ENCODE measurements at regions not wholly inside any gene's neighbourhood (a gene's known extent, or its start where the extent isn't known, plus 50 kb on each side); places are given as distances from the start of the nearest gene placed in this dataset.
A peak's percentile ranks its signal among the peaks of the same experiment; 100 is the strongest.

- H3K4me1 ChIP-seq (ENCODE audit: control insufficient read depth in 5 of 5, insufficient read depth in 5 of 5, low read length in 5 of 5): peaks cover 0 to 20% (median 15%) of the 10 kb centered on the region in 5 donors
- H3K36me3 ChIP-seq (ENCODE audit: control insufficient read depth in 5 of 5, insufficient read depth in 5 of 5, low read length in 5 of 5): no peaks in the 10 kb centered on the region
- peaks cover 0 to under 1% (median 0%) of the 10 kb centered on the region in 5 donors for H3K9me3 ChIP-seq (ENCODE audit: control insufficient read depth in 5 of 5, low read length in 5 of 5)
- no peak overlapping the region for H3K4me3 ChIP-seq (ENCODE audit: low read depth in 1 of 5, low read length in 5 of 5)
- H3K27me3 ChIP-seq (ENCODE audit: control insufficient read depth in 5 of 5, insufficient read depth in 4 of 5, low read length in 5 of 5): no peaks in the 10 kb centered on the region
- H3K9ac ChIP-seq (ENCODE audit: low read length in 5 of 5): no peak overlapping the region
- no peak overlapping the region for H3K27ac ChIP-seq (ENCODE audit: low read depth, low read length)
Measured at GRCh38 chr5:72604111-72604797, 97.0 kb upstream of the ZNF366 start.

GRCh38 chr5:72602696-72603685, 95.8 kb upstream of the ZNF366 start:
- no peak overlapping the region for H3K27ac ChIP-seq (ENCODE audit: low read depth, low read length)
- H3K36me3 ChIP-seq (ENCODE audit: control insufficient read depth in 5 of 5, insufficient read depth in 5 of 5, low read length in 5 of 5): no peaks in the 10 kb centered on the region
- H3K9ac ChIP-seq (ENCODE audit: low read length in 5 of 5): no peak overlapping the region
- H3K27me3 ChIP-seq (ENCODE audit: control insufficient read depth in 5 of 5, insufficient read depth in 4 of 5, low read length in 5 of 5): no peaks in the 10 kb centered on the region
- no peak overlapping the region for H3K4me3 ChIP-seq (ENCODE audit: low read depth in 1 of 5, low read length in 5 of 5)
- H3K4me1 ChIP-seq (ENCODE audit: control insufficient read depth in 5 of 5, insufficient read depth in 5 of 5, low read length in 5 of 5): peaks cover 0 to 24% (median 16%) of the 10 kb centered on the region in 5 donors
- H3K9me3 ChIP-seq (ENCODE audit: control insufficient read depth in 5 of 5, low read length in 5 of 5): peaks cover 0 to 4% (median 0%) of the 10 kb centered on the region in 5 donors

- H3K27me3 ChIP-seq (ENCODE audit: control insufficient read depth in 5 of 5, insufficient read depth in 4 of 5, low read length in 5 of 5): no peaks in the 10 kb centered on the region
- H3K27ac ChIP-seq (ENCODE audit: low read depth, low read length): no peak overlapping the region
- no peak overlapping the region for H3K4me3 ChIP-seq (ENCODE audit: low read depth in 1 of 5, low read length in 5 of 5)
- no peak overlapping the region for H3K9ac ChIP-seq (ENCODE audit: low read length in 5 of 5)
- H3K4me1 ChIP-seq (ENCODE audit: control insufficient read depth in 5 of 5, insufficient read depth in 5 of 5, low read length in 5 of 5): peaks cover 5 to 34% (median 27%) of the 10 kb centered on the region in 5 donors
- H3K9me3 ChIP-seq (ENCODE audit: control insufficient read depth in 5 of 5, low read length in 5 of 5): peaks cover 0 to 4% (median 0%) of the 10 kb centered on the region in 5 donors
- H3K36me3 ChIP-seq (ENCODE audit: control insufficient read depth in 5 of 5, insufficient read depth in 5 of 5, low read length in 5 of 5): no peaks in the 10 kb centered on the region
Measured at GRCh38 chr5:72601861-72602260, 94.7 kb upstream of the ZNF366 start.

- Histone ChIP-seq H3K36me3 (ENCODE audit: control insufficient read depth in 5 of 5, insufficient read depth in 5 of 5, low read length in 5 of 5) (no peaks in the 10 kb centered on the region), H3K9ac (ENCODE audit: low read length in 5 of 5) (no peak overlapping the region), H3K4me3 (ENCODE audit: low read depth in 1 of 5, low read length in 5 of 5) (no peak overlapping the region), H3K4me1 (ENCODE audit: control insufficient read depth in 5 of 5, insufficient read depth in 5 of 5, low read length in 5 of 5) (peaks cover 5 to 34% (median 29%) of the 10 kb centered on the region in 5 donors), H3K27me3 (ENCODE audit: control insufficient read depth in 5 of 5, insufficient read depth in 4 of 5, low read length in 5 of 5) (no peaks in the 10 kb centered on the region), H3K9me3 (ENCODE audit: control insufficient read depth in 5 of 5, low read length in 5 of 5) (peaks cover 0 to 4% (median 0%) of the 10 kb centered on the region in 5 donors), H3K27ac (ENCODE audit: low read depth, low read length) (no peak overlapping the region)
Measured at GRCh38 chr5:72600391-72600981, 93.3 kb upstream of the ZNF366 start.

- no peak overlapping the region for H3K27ac ChIP-seq (ENCODE audit: low read depth, low read length)
Measured at GRCh38 chr5:72599519-72600370, 92.5 kb upstream of the ZNF366 start.

GRCh38 chr5:72599065-72599433, 91.8 kb upstream of the ZNF366 start:
- H3K36me3 ChIP-seq (ENCODE audit: control insufficient read depth in 5 of 5, insufficient read depth in 5 of 5, low read length in 5 of 5): no peaks in the 10 kb centered on the region
- H3K27me3 ChIP-seq (ENCODE audit: control insufficient read depth in 5 of 5, insufficient read depth in 4 of 5, low read length in 5 of 5): no peaks in the 10 kb centered on the region
- peaks cover 0 to 4% (median 0%) of the 10 kb centered on the region in 5 donors for H3K9me3 ChIP-seq (ENCODE audit: control insufficient read depth in 5 of 5, low read length in 5 of 5)
- H3K9ac ChIP-seq (ENCODE audit: low read length in 5 of 5): no peak overlapping the region
- no peak overlapping the region for H3K27ac ChIP-seq (ENCODE audit: low read depth, low read length)
- H3K4me1 ChIP-seq (ENCODE audit: control insufficient read depth in 5 of 5, insufficient read depth in 5 of 5, low read length in 5 of 5): peaks cover 5 to 34% (median 28%) of the 10 kb centered on the region in 5 donors
- no peak overlapping the region for H3K4me3 ChIP-seq (ENCODE audit: low read depth in 1 of 5, low read length in 5 of 5)

More at GRCh38 chr5:72599519-72600370, 92.5 kb upstream of the ZNF366 start:
- peaks cover 0 to 4% (median 0%) of the 10 kb centered on the region in 5 donors for H3K9me3 ChIP-seq (ENCODE audit: control insufficient read depth in 5 of 5, low read length in 5 of 5)
- peaks cover 5 to 34% (median 28%) of the 10 kb centered on the region in 5 donors for H3K4me1 ChIP-seq (ENCODE audit: control insufficient read depth in 5 of 5, insufficient read depth in 5 of 5, low read length in 5 of 5)
- H3K27me3 ChIP-seq (ENCODE audit: control insufficient read depth in 5 of 5, insufficient read depth in 4 of 5, low read length in 5 of 5): no peaks in the 10 kb centered on the region
- no peaks in the 10 kb centered on the region for H3K36me3 ChIP-seq (ENCODE audit: control insufficient read depth in 5 of 5, insufficient read depth in 5 of 5, low read length in 5 of 5)
- H3K9ac ChIP-seq (ENCODE audit: low read length in 5 of 5): no peak overlapping the region
- no peak overlapping the region for H3K4me3 ChIP-seq (ENCODE audit: low read depth in 1 of 5, low read length in 5 of 5)

- no peaks in the 10 kb centered on the region for H3K27me3 ChIP-seq (ENCODE audit: control insufficient read depth in 5 of 5, insufficient read depth in 4 of 5, low read length in 5 of 5)
- H3K27ac ChIP-seq (ENCODE audit: low read depth, low read length): no peak overlapping the region
- H3K9ac ChIP-seq (ENCODE audit: low read length in 5 of 5): no peak overlapping the region
- peaks cover 5 to 30% (median 28%) of the 10 kb centered on the region in 5 donors for H3K4me1 ChIP-seq (ENCODE audit: control insufficient read depth in 5 of 5, insufficient read depth in 5 of 5, low read length in 5 of 5)
- H3K9me3 ChIP-seq (ENCODE audit: control insufficient read depth in 5 of 5, low read length in 5 of 5): peaks cover 0 to 4% (median 0%) of the 10 kb centered on the region in 5 donors
- no peak overlapping the region for H3K4me3 ChIP-seq (ENCODE audit: low read depth in 1 of 5, low read length in 5 of 5)
- H3K36me3 ChIP-seq (ENCODE audit: control insufficient read depth in 5 of 5, insufficient read depth in 5 of 5, low read length in 5 of 5): no peaks in the 10 kb centered on the region
Measured at GRCh38 chr5:72598401-72599064, 91.3 kb upstream of the ZNF366 start.

GRCh38 chr5:72597456-72597948, 90.3 kb upstream of the ZNF366 start:
- Histone ChIP-seq H3K27me3 (ENCODE audit: control insufficient read depth in 5 of 5, insufficient read depth in 4 of 5, low read length in 5 of 5) (no peaks in the 10 kb centered on the region), H3K9me3 (ENCODE audit: control insufficient read depth in 5 of 5, low read length in 5 of 5) (peaks cover 0 to 4% (median 0%) of the 10 kb centered on the region in 5 donors), H3K4me1 (ENCODE audit: control insufficient read depth in 5 of 5, insufficient read depth in 5 of 5, low read length in 5 of 5) (peaks cover 5 to 30% (median 28%) of the 10 kb centered on the region in 5 donors), H3K4me3 (ENCODE audit: low read depth in 1 of 5, low read length in 5 of 5) (no peak overlapping the region), H3K36me3 (ENCODE audit: control insufficient read depth in 5 of 5, insufficient read depth in 5 of 5, low read length in 5 of 5) (no peaks in the 10 kb centered on the region), H3K9ac (ENCODE audit: low read length in 5 of 5) (peak overlapping the region in 1 of 5 donors; percentile 38), H3K27ac (ENCODE audit: low read depth, low read length) (peak overlapping the region; percentile 31)

GRCh38 chr5:72596956-72597355, 89.7 kb upstream of the ZNF366 start:
- peaks cover 0 to 4% (median 0%) of the 10 kb centered on the region in 5 donors for H3K9me3 ChIP-seq (ENCODE audit: control insufficient read depth in 5 of 5, low read length in 5 of 5)
- H3K27ac ChIP-seq (ENCODE audit: low read depth, low read length): no peak overlapping the region
- H3K4me3 ChIP-seq (ENCODE audit: low read depth in 1 of 5, low read length in 5 of 5): no peak overlapping the region
- no peak overlapping the region for H3K9ac ChIP-seq (ENCODE audit: low read length in 5 of 5)
- H3K27me3 ChIP-seq (ENCODE audit: control insufficient read depth in 5 of 5, insufficient read depth in 4 of 5, low read length in 5 of 5): no peaks in the 10 kb centered on the region
- no peaks in the 10 kb centered on the region for H3K36me3 ChIP-seq (ENCODE audit: control insufficient read depth in 5 of 5, insufficient read depth in 5 of 5, low read length in 5 of 5)
- H3K4me1 ChIP-seq (ENCODE audit: control insufficient read depth in 5 of 5, insufficient read depth in 5 of 5, low read length in 5 of 5): peaks cover 5 to 30% (median 28%) of the 10 kb centered on the region in 5 donors

Measured in subcutaneous abdominal adipose tissue (tissue), 5 donors.